ENCODE measurements at regions not wholly inside any gene's neighbourhood (a gene's known extent, or its start where the extent isn't known, plus 50 kb on each side); places are given as distances from the start of the nearest gene placed in this dataset.
"Not testable (repeated sequence)": the region's sequence is repeated elsewhere in the genome, so short reads cannot be mapped to it uniquely, and the experiment has no call there.

- Histone ChIP-seq H2AFZ (no peak overlapping the region), H3K27me3 (ENCODE audit: control insufficient read depth, insufficient read depth, low read length) (no peaks in the 10 kb centered on the region), H3K9me3 (ENCODE audit: control insufficient read depth, low read length) (no peaks in the 10 kb centered on the region), H3K4me3 (ENCODE audit: low read depth, low read length) (no peak overlapping the region), H3K9ac (no peak overlapping the region), H3K79me2 (no peaks in the 10 kb centered on the region), H3K4me2 (ENCODE audit: low read length) (no peak overlapping the region), H3K4me1 (no peaks in the 10 kb centered on the region), H3K36me3 (ENCODE audit: control insufficient read depth, insufficient read depth, low read length) (no peaks in the 10 kb centered on the region), H3K27ac (no peak overlapping the region)
- TF ChIP-seq CTCF (IDR thresholded peaks at IDR 0.05) = no peak
Measured at GRCh38 chr6:112526594-112526993, 179.5 kb downstream of the RFPL4B start.

DNA sequence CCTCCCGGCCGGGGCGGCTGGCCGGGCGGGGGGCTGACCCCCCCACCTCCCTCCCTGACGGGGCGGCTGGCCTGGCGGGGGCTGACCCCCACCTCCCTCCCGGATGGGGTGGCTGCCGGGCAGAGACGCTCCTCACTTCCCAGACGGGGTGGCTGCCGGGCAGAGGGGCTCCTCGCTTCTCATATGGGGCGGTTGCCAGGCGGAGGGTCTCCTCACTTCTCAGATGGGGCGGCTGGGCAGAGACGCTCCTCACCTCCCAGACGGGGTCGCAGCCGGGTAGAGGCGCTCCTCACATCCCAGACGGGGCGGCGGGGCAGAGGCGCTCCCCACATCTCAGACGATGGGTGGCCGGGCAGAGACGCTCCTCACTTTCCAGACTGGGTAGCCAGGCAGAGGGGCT lies 181.2 kb downstream of the RFPL4B start:
- H3K79me2 ChIP-seq; H3K27ac ChIP-seq; H3K4me1 ChIP-seq; H3K9me3 ChIP-seq (ENCODE audit: control insufficient read depth, low read length); H3K4me2 ChIP-seq (ENCODE audit: low read length); H3K4me3 ChIP-seq (ENCODE audit: low read depth, low read length); H3K9ac ChIP-seq; H3K36me3 ChIP-seq (ENCODE audit: control insufficient read depth, insufficient read depth, low read length); H3K27me3 ChIP-seq (ENCODE audit: control insufficient read depth, insufficient read depth, low read length); H2AFZ ChIP-seq: not testable (repeated sequence)

- Histone ChIP-seq H3K36me3 (ENCODE audit: control insufficient read depth, insufficient read depth, low read length) (no peaks in the 10 kb centered on the region), H3K4me3 (ENCODE audit: low read depth, low read length) (no peak overlapping the region), H3K9me3 (ENCODE audit: control insufficient read depth, low read length) (no peaks in the 10 kb centered on the region), H3K4me2 (ENCODE audit: low read length) (no peak overlapping the region), H3K79me2 (no peaks in the 10 kb centered on the region), H3K4me1 (no peaks in the 10 kb centered on the region), H3K27ac (no peak overlapping the region), H2AFZ (no peak overlapping the region), H3K27me3 (ENCODE audit: control insufficient read depth, insufficient read depth, low read length) (no peaks in the 10 kb centered on the region), H3K9ac (no peak overlapping the region)
- no peak for TF ChIP-seq CTCF (IDR thresholded peaks at IDR 0.05)
Measured at GRCh38 chr6:112535816-112536215, 188.7 kb downstream of the RFPL4B start.

GRCh38 chr6:112539355-112539754 lies 192.2 kb downstream of the RFPL4B start:
- Histone ChIP-seq H3K4me1 (no peaks in the 10 kb centered on the region), H3K36me3 (ENCODE audit: control insufficient read depth, insufficient read depth, low read length) (no peaks in the 10 kb centered on the region), H3K9ac (no peak overlapping the region), H2AFZ (no peak overlapping the region), H3K79me2 (no peaks in the 10 kb centered on the region), H3K4me2 (ENCODE audit: low read length) (no peak overlapping the region), H3K4me3 (ENCODE audit: low read depth, low read length) (no peak overlapping the region), H3K27me3 (ENCODE audit: control insufficient read depth, insufficient read depth, low read length) (no peaks in the 10 kb centered on the region), H3K9me3 (ENCODE audit: control insufficient read depth, low read length) (no peaks in the 10 kb centered on the region), H3K27ac (no peak overlapping the region)
- no peak for TF ChIP-seq CTCF (IDR thresholded peaks at IDR 0.05)

- not testable (repeated sequence) for H3K27ac ChIP-seq; H3K79me2 ChIP-seq; H3K9me3 ChIP-seq (ENCODE audit: control insufficient read depth, low read length); H3K9ac ChIP-seq; H3K4me3 ChIP-seq (ENCODE audit: low read depth, low read length); H3K4me2 ChIP-seq (ENCODE audit: low read length); H3K4me1 ChIP-seq; H3K36me3 ChIP-seq (ENCODE audit: control insufficient read depth, insufficient read depth, low read length); H2AFZ ChIP-seq; H3K27me3 ChIP-seq (ENCODE audit: control insufficient read depth, insufficient read depth, low read length)
Measured at GRCh38 chr6:112541847-112542246, 194.7 kb downstream of the RFPL4B start.

DNA sequence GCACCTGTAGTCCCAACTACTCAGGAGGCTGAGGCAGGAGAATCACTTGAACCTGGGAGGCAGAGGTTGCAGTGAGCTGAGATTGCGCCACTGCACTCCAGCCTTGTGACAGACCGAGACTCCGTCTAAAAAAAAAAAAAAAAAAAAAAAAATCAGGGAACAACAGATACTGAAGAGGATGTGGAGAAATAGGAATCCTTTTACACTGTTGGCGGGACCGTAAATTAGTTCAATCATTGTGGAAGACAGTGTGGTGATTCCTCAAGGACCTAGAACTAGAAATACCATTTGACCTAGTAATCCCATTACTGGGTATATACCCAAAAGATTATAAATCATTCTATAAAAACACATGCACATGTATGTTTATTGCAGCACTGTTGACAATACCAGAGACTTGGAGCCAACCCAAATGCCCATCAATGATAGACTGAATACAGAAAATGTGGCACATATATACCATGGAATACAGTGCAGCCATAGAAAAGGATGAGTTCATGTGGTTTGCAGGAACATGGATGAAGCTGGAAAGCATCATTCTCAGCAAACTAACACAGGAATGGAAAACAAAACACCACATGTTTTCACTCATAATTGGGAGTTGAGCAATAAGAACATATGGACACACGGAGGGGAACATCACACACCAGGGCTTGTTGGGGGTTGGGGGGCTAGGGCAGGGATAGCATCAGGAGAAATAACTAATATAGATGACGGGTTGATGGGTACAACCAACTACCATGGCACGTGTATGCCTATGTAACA lies 200.4 kb downstream of the RFPL4B start:
- not testable (repeated sequence) for H3K27me3 ChIP-seq (ENCODE audit: control insufficient read depth, insufficient read depth, low read length); H3K36me3 ChIP-seq (ENCODE audit: control insufficient read depth, insufficient read depth, low read length); H3K4me2 ChIP-seq (ENCODE audit: low read length); H3K9ac ChIP-seq; H3K9me3 ChIP-seq (ENCODE audit: control insufficient read depth, low read length); H3K4me3 ChIP-seq (ENCODE audit: low read depth, low read length); H3K79me2 ChIP-seq; H3K27ac ChIP-seq; H3K4me1 ChIP-seq; H2AFZ ChIP-seq
